PC-9 (cell line): ENCODE measurements at regions not wholly inside any gene's neighbourhood (a gene's known extent, or its start where the extent isn't known, plus 50 kb on each side); places are given as distances from the start of the nearest gene placed in this dataset.

Source experiments
- BruUV-seq: library from RNA; stranded (reverse); fragments of 400-500 nt; replicated peaks from 2 replicates; lab custom pipeline; 2021; lab: Mats Ljungman, UMichigan
- CTCF ChIA-PET: fragments of 300-600 bp; sonication (Branson Sonifier 250); formaldehyde crosslinking; loops from one replicate; lab custom pipeline; 2022; ENCODE audit warnings: antibody characterized with exemption; lab: Charles Lee
- POLR2A ChIA-PET: fragments of 300-600 bp; sonication (Branson Sonifier 250); formaldehyde crosslinking; loops from one replicate; lab custom pipeline; 2022; ENCODE audit warnings: antibody characterized with exemption; ENCODE audit not compliant: unreplicated experiment; lab: Charles Lee
- DNase-seq, 2 experiments: peaks; one replicate each; pipeline versions ENCODE4 v3.0.0 to v3.0.0-alpha.2; 2015 to 2022; ENCODE audit warnings: mixed read lengths in 1 of 2
- H2AFZ ChIP-seq: fragments of 200-600 bp; sonication (generic); 2 replicates; pipeline ENCODE4 v1.8.1; 2017; ENCODE audit warnings: antibody characterized with exemption
- H3F3A ChIP-seq: fragments of 200-600 bp; sonication (generic); 2 replicates; pipeline ENCODE4 v1.8.1; 2017; ENCODE audit warnings: antibody characterized with exemption, mild to moderate bottlenecking, low read depth; ENCODE audit not compliant: insufficient read depth
- H3K27ac ChIP-seq: fragments of 200-600 bp; sonication (generic); 2 replicates; pipeline ENCODE4 v1.6.1; 2016; ENCODE audit warnings: mixed run types
- H3K27me3 ChIP-seq: fragments of 200-600 bp; sonication (generic); 2 replicates; pipeline ENCODE4 v1.6.1; 2016; ENCODE audit warnings: low read depth, mixed run types; ENCODE audit not compliant: insufficient read depth
- H3K36me3 ChIP-seq: fragments of 200-600 bp; sonication (generic); 2 replicates; pipeline ENCODE4 v1.6.1; 2016; ENCODE audit warnings: low read depth, mixed run types
- H3K4me1 ChIP-seq: fragments of 200-600 bp; sonication (generic); replicated peaks from 2 replicates; pipeline ENCODE4 v1.6.1; 2016; ENCODE audit warnings: mixed run types; ENCODE audit not compliant: insufficient read depth
- H3K4me2 ChIP-seq: fragments of 200-600 bp; sonication (generic); 2 replicates; pipeline ENCODE4 v1.6.1; 2017; ENCODE audit warnings: mixed run types
- H3K4me3 ChIP-seq: fragments of 200-600 bp; sonication (generic); 2 replicates; pipeline ENCODE4 v1.6.1; 2016; ENCODE audit warnings: mixed run types
- H3K79me2 ChIP-seq: fragments of 200-600 bp; sonication (generic); 2 replicates; pipeline ENCODE4 v1.6.1; 2017; ENCODE audit warnings: low read depth, mixed run types
- H3K9me2 ChIP-seq: fragments of 200-600 bp; sonication (generic); 2 replicates; pipeline ENCODE4 v1.8.1; 2017; ENCODE audit warnings: mild to moderate bottlenecking; ENCODE audit not compliant: insufficient read depth
- H3K9me3 ChIP-seq: fragments of 200-600 bp; sonication (generic); 2 replicates; pipeline ENCODE4 v1.8.1; 2016; ENCODE audit warnings: low read depth; ENCODE audit not compliant: insufficient read depth
- H4K20me1 ChIP-seq: fragments of 200-600 bp; sonication (generic); 2 replicates; pipeline ENCODE4 v1.8.1; 2017; ENCODE audit not compliant: insufficient read depth
- CTCF ChIP-seq: fragments of 200-600 bp; sonication (generic); conservative IDR thresholded peaks from 2 replicates; pipeline ENCODE4 v1.6.1; 2017; ENCODE audit warnings: mixed run types, antibody characterized with exemption, mild to moderate bottlenecking, moderate library complexity
- EZH2 ChIP-seq: fragments of 200-600 bp; sonication (generic); IDR thresholded peaks from 2 replicates; pipeline ENCODE4 v1.8.0; 2017; ENCODE audit warnings: antibody characterized with exemption, low read depth
- intact Hi-C: fragments of 100-400 bp; cut with micrococcal nuclease; formaldehyde crosslinking; loops from one replicate; pipeline ENCODE4 v1.10.0; 2022; ENCODE audit not compliant: unreplicated experiment

DNA sequence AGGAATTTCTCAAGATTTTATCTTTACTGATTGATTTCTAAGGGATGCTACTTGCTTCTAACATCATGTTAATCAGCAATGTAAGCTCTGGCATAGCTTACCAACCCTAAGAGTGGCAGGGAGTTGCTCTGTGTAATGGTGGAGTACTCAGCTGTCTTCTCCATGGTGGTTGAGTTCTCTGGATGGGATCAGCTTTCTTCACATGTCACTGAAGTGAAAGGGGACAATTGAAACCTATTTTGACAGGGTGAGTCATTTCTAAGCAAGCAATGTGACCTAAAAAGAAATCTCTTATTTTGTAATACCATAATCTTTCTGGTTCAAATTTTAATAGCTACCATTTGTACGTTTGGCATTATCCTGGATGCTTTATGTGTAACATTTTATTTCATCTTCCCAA is 430.4 kb downstream of the GJA1 start:
- H3K9me2 ChIP-seq, result no peaks in the 10 kb centered on the region
- H4K20me1 ChIP-seq, result no peaks in the 10 kb centered on the region
- H3F3A ChIP-seq, result no peaks in the 10 kb centered on the region
- H3K27ac ChIP-seq, result no peak overlapping the region
- no TSS peak for BruUV-seq
- H3K79me2 ChIP-seq, result no peaks in the 10 kb centered on the region
- H3K4me2 ChIP-seq, result no peak overlapping the region
- ChIA-PET CTCF (no interaction called here), POLR2A (no interaction called here)
- H3K9me3 ChIP-seq, result no peaks in the 10 kb centered on the region; the same call in 1 of the 2 replicates
- H3K4me3 ChIP-seq, result no peak overlapping the region
- H3K4me1 ChIP-seq, result no peaks in the 10 kb centered on the region
- TF ChIP-seq EZH2, result no peak
- DNase-seq, result no peak
- no peak overlapping the region for H2AFZ ChIP-seq
- no peaks in the 10 kb centered on the region for H3K36me3 ChIP-seq
- H3K27me3 ChIP-seq, result no peaks in the 10 kb centered on the region
- intact Hi-C loops, result no loop called here

- intact Hi-C loops, result no loop called here
- DNase-seq, result no peak
- no peaks in the 10 kb centered on the region for H4K20me1 ChIP-seq
- POLR2A ChIA-PET, result no interaction called here
- BruUV-seq, result no TSS peak
- CTCF ChIA-PET, result no interaction called here
- H3K9me3 ChIP-seq, result no peaks in the 10 kb centered on the region; the same call in 1 of the 2 replicates
- no peaks in the 10 kb centered on the region for H3K79me2 ChIP-seq
- no peak overlapping the region for H3K4me3 ChIP-seq
- H3K4me1 ChIP-seq, result no peaks in the 10 kb centered on the region
- no peak overlapping the region for H3K27ac ChIP-seq
- no peaks in the 10 kb centered on the region for H3K27me3 ChIP-seq
- no peak for TF ChIP-seq EZH2
- TF ChIP-seq CTCF, result no peak
- H3K4me2 ChIP-seq, result no peak overlapping the region
- H3K9me2 ChIP-seq, result no peaks in the 10 kb centered on the region
- no peaks in the 10 kb centered on the region for H3F3A ChIP-seq
- H3K36me3 ChIP-seq, result no peaks in the 10 kb centered on the region
- no peak overlapping the region for H2AFZ ChIP-seq
Measured at GRCh38 chr6:121867095-121867494, 431.6 kb downstream of the GJA1 start.

DNA sequence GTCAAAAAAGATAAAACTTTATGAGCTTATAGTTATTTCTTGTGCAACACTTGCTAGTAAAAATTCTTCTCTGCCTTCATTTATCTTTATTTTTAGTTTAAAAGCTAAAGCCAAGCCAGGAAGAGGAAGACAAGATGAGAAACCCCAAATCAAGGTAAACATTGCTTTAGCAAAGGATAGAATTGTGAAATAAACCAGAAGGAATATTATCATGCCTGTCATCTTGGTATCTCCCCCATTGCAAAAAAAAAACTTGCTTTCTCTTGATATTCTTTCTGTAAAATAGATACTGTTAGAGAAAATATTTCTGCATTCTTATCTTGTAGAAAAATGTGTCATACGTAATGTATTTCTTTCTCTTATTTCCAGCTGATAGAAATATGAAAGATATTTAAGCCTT is 432.8 kb downstream of the GJA1 start:
- H3K9me2 ChIP-seq, result no peaks in the 10 kb centered on the region
- TF ChIP-seq CTCF, result no peak
- TF ChIP-seq EZH2, result no peak
- no peak overlapping the region for H3K4me3 ChIP-seq
- no TSS peak for BruUV-seq
- intact Hi-C loops, result no loop called here
- H3K4me2 ChIP-seq, result no peak overlapping the region
- H3K79me2 ChIP-seq, result no peaks in the 10 kb centered on the region
- H3K9me3 ChIP-seq, result no peaks in the 10 kb centered on the region; the same call in 1 of the 2 replicates
- H3K36me3 ChIP-seq, result no peaks in the 10 kb centered on the region
- no peak for DNase-seq
- POLR2A ChIA-PET, result no interaction called here
- no peaks in the 10 kb centered on the region for H3F3A ChIP-seq
- CTCF ChIA-PET, result interaction anchor here (0.7 kb wide), 1 partner anchor 19 kb away, joined by 3 read pairs; no protein-coding TSS in a partner anchor
- H3K27ac ChIP-seq, result no peak overlapping the region
- no peaks in the 10 kb centered on the region for H3K4me1 ChIP-seq
- no peak overlapping the region for H2AFZ ChIP-seq
- H4K20me1 ChIP-seq, result no peaks in the 10 kb centered on the region
- no peaks in the 10 kb centered on the region for H3K27me3 ChIP-seq

- Histone ChIP-seq H3K4me3 (no peak overlapping the region), H3K4me1 (no peaks in the 10 kb centered on the region), H3K79me2 (no peaks in the 10 kb centered on the region), H3K36me3 (no peaks in the 10 kb centered on the region), H3K9me3 (no peaks in the 10 kb centered on the region), H3F3A (no peaks in the 10 kb centered on the region), H3K27ac (no peak overlapping the region), H3K4me2 (no peak overlapping the region), H4K20me1 (no peaks in the 10 kb centered on the region), H2AFZ (no peak overlapping the region), H3K27me3 (no peaks in the 10 kb centered on the region), H3K9me2 (no peaks in the 10 kb centered on the region; the same call in 1 of the 2 replicates)
- no peak for DNase-seq
- POLR2A ChIA-PET, result no interaction called here
- BruUV-seq, result no TSS peak
- intact Hi-C loops, result no loop called here
- TF ChIP-seq EZH2, result no peak
- TF ChIP-seq CTCF, result no peak
- CTCF ChIA-PET, result no interaction called here
Measured at GRCh38 chr6:121873595-121873994, 438.1 kb downstream of the GJA1 start.
